Stimulated activated memory B cell treated with anti-CD40 and anti-IgM and Interleukin-4, amounts not matched to agents 10 μg/mL and 1 μg/mL and 100 μg/mL, for 72 hours (primary cell): ENCODE measurements at regions not wholly inside any gene's neighbourhood (a gene's known extent, or its start where the extent isn't known, plus 50 kb on each side); places are given as distances from the start of the nearest gene placed in this dataset.
"Not testable (repeated sequence)": the region's sequence is repeated elsewhere in the genome, so short reads cannot be mapped to it uniquely, and the experiment has no call there.

Experiments
- ATAC-seq: fragments of 150-1000 bp; cut with Tn5 transposase; 2 replicates; pipeline ENCODE4 v1.10.0; 2021
- H3K27ac Mint-ChIP-seq: one replicate; pipeline ENCODE4 v1.8.0; 2022; ENCODE audit warnings: mild to moderate bottlenecking, mixed read lengths
- H3K27me3 Mint-ChIP-seq: one replicate; pipeline ENCODE4 v1.8.0; 2022; ENCODE audit warnings: mixed read lengths
- H3K36me3 Mint-ChIP-seq: one replicate; pipeline ENCODE4 v1.8.0; 2022; ENCODE audit warnings: mixed read lengths
- H3K4me1 Mint-ChIP-seq: one replicate; pipeline ENCODE4 v1.8.0; 2022; ENCODE audit warnings: mixed read lengths
- H3K4me3 Mint-ChIP-seq: one replicate; pipeline ENCODE4 v1.8.0; 2022; ENCODE audit warnings: mild to moderate bottlenecking, moderate library complexity, mixed read lengths
- H3K9me3 Mint-ChIP-seq: one replicate; pipeline ENCODE4 v1.8.0; 2022; ENCODE audit warnings: mixed read lengths

- H3K27ac Mint-ChIP-seq, result no peak overlapping the region
- H3K36me3 Mint-ChIP-seq, result no peaks in the 10 kb centered on the region
- ATAC-seq, result no peak
- no peaks in the 10 kb centered on the region for H3K9me3 Mint-ChIP-seq
- no peak overlapping the region for H3K4me3 Mint-ChIP-seq
- no peaks in the 10 kb centered on the region for H3K27me3 Mint-ChIP-seq
- H3K4me1 Mint-ChIP-seq, result no peaks in the 10 kb centered on the region
These were observed 143.2 kb downstream of the BMP15 start for GRCh38 chrX:51053741-51054140.

- H3K4me3 Mint-ChIP-seq, result no peak overlapping the region
- no peaks in the 10 kb centered on the region for H3K27me3 Mint-ChIP-seq
- H3K9me3 Mint-ChIP-seq, result no peaks in the 10 kb centered on the region
- H3K36me3 Mint-ChIP-seq, result no peaks in the 10 kb centered on the region
- ATAC-seq, result no peak
- H3K27ac Mint-ChIP-seq, result no peak overlapping the region
- H3K4me1 Mint-ChIP-seq, result no peaks in the 10 kb centered on the region
These were observed 187.5 kb downstream of the BMP15 start for GRCh38 chrX:51098046-51098445.

GRCh38 chrX:51119058-51119926, 208.8 kb downstream of the BMP15 start:
- not testable (repeated sequence) for H3K4me3 Mint-ChIP-seq, ATAC-seq, H3K27ac Mint-ChIP-seq, H3K27me3 Mint-ChIP-seq, H3K36me3 Mint-ChIP-seq, H3K4me1 Mint-ChIP-seq, H3K9me3 Mint-ChIP-seq

GRCh38 chrX:51125743-51126142, 206.9 kb upstream of the NUDT10 start:
- not testable (repeated sequence) for H3K9me3 Mint-ChIP-seq, H3K27ac Mint-ChIP-seq, ATAC-seq, H3K4me3 Mint-ChIP-seq, H3K4me1 Mint-ChIP-seq, H3K36me3 Mint-ChIP-seq
- peaks cover 14% of the 10 kb centered on the region for H3K27me3 Mint-ChIP-seq

- no peaks in the 10 kb centered on the region for H3K9me3 Mint-ChIP-seq
- no peak overlapping the region for H3K4me3 Mint-ChIP-seq
- no peaks in the 10 kb centered on the region for H3K36me3 Mint-ChIP-seq
- H3K27ac Mint-ChIP-seq, result no peak overlapping the region
- H3K4me1 Mint-ChIP-seq, result no peaks in the 10 kb centered on the region
- ATAC-seq, result peak; percentile 50
- peaks cover 19% of the 10 kb centered on the region for H3K27me3 Mint-ChIP-seq
These were observed 187.7 kb upstream of the NUDT10 start for GRCh38 chrX:51144828-51145442.

- Mint-ChIP-seq H3K9me3 (no peaks in the 10 kb centered on the region), H3K36me3 (no peaks in the 10 kb centered on the region), H3K27ac (no peak overlapping the region), H3K27me3 (peaks cover 9% of the 10 kb centered on the region), H3K4me3 (no peak overlapping the region), H3K4me1 (no peaks in the 10 kb centered on the region)
- no peak for ATAC-seq
These were observed 183.8 kb upstream of the NUDT10 start for GRCh38 chrX:51148848-51149247.

GRCh38 chrX:51151734-51152133, 180.9 kb upstream of the NUDT10 start:
- no peaks in the 10 kb centered on the region for H3K9me3 Mint-ChIP-seq
- no peaks in the 10 kb centered on the region for H3K4me1 Mint-ChIP-seq
- H3K27me3 Mint-ChIP-seq, result no peaks in the 10 kb centered on the region
- no peak for ATAC-seq
- H3K36me3 Mint-ChIP-seq, result no peaks in the 10 kb centered on the region
- no peak overlapping the region for H3K27ac Mint-ChIP-seq
- no peak overlapping the region for H3K4me3 Mint-ChIP-seq

- no peak for ATAC-seq
- Mint-ChIP-seq H3K4me1 (no peaks in the 10 kb centered on the region), H3K36me3 (no peaks in the 10 kb centered on the region), H3K4me3 (no peak overlapping the region), H3K27me3 (no peaks in the 10 kb centered on the region), H3K9me3 (no peaks in the 10 kb centered on the region), H3K27ac (no peak overlapping the region)
These were observed 177.5 kb upstream of the NUDT10 start for GRCh38 chrX:51155157-51155556.

- no peak for ATAC-seq
- H3K27me3 Mint-ChIP-seq, result no peaks in the 10 kb centered on the region
- no peaks in the 10 kb centered on the region for H3K4me1 Mint-ChIP-seq
- H3K9me3 Mint-ChIP-seq, result no peaks in the 10 kb centered on the region
- H3K27ac Mint-ChIP-seq, result no peak overlapping the region
- no peaks in the 10 kb centered on the region for H3K36me3 Mint-ChIP-seq
- H3K4me3 Mint-ChIP-seq, result no peak overlapping the region
These were observed 177.1 kb upstream of the NUDT10 start for GRCh38 chrX:51155566-51155965.

GRCh38 chrX:51158231-51158630, 174.4 kb upstream of the NUDT10 start:
- no peaks in the 10 kb centered on the region for H3K27me3 Mint-ChIP-seq
- ATAC-seq, result no peak
- H3K9me3 Mint-ChIP-seq, result no peaks in the 10 kb centered on the region
- no peaks in the 10 kb centered on the region for H3K36me3 Mint-ChIP-seq
- no peak overlapping the region for H3K27ac Mint-ChIP-seq
- H3K4me1 Mint-ChIP-seq, result no peaks in the 10 kb centered on the region
- H3K4me3 Mint-ChIP-seq, result no peak overlapping the region

GRCh38 chrX:51159378-51159777, 173.2 kb upstream of the NUDT10 start:
- not testable (repeated sequence) for H3K4me3 Mint-ChIP-seq, H3K27ac Mint-ChIP-seq, H3K4me1 Mint-ChIP-seq, H3K27me3 Mint-ChIP-seq, ATAC-seq, H3K36me3 Mint-ChIP-seq, H3K9me3 Mint-ChIP-seq

- Mint-ChIP-seq H3K9me3 (no peaks in the 10 kb centered on the region), H3K36me3 (no peaks in the 10 kb centered on the region), H3K4me1 (no peaks in the 10 kb centered on the region), H3K27ac (no peak overlapping the region), H3K27me3 (no peaks in the 10 kb centered on the region), H3K4me3 (no peak overlapping the region)
- ATAC-seq, result no peak
These were observed 168.9 kb upstream of the NUDT10 start for GRCh38 chrX:51163730-51164129.

- not testable (repeated sequence) for H3K27me3 Mint-ChIP-seq, H3K36me3 Mint-ChIP-seq, ATAC-seq, H3K4me3 Mint-ChIP-seq, H3K9me3 Mint-ChIP-seq, H3K27ac Mint-ChIP-seq, H3K4me1 Mint-ChIP-seq
These were observed 154.2 kb upstream of the NUDT10 start for GRCh38 chrX:51178356-51178900.

- not testable (repeated sequence) for H3K27ac Mint-ChIP-seq, H3K4me3 Mint-ChIP-seq, H3K4me1 Mint-ChIP-seq, H3K27me3 Mint-ChIP-seq, H3K9me3 Mint-ChIP-seq, ATAC-seq, H3K36me3 Mint-ChIP-seq
These were observed 152.8 kb upstream of the NUDT10 start for GRCh38 chrX:51179805-51180204.

GRCh38 chrX:51182545-51182944, 150.1 kb upstream of the NUDT10 start:
- Mint-ChIP-seq H3K27me3 (no peaks in the 10 kb centered on the region), H3K4me3 (no peak overlapping the region), H3K27ac (no peak overlapping the region), H3K4me1 (no peaks in the 10 kb centered on the region), H3K36me3 (no peaks in the 10 kb centered on the region), H3K9me3 (no peaks in the 10 kb centered on the region)
- no peak for ATAC-seq

- no peak for ATAC-seq
- Mint-ChIP-seq H3K36me3 (peaks cover 25% of the 10 kb centered on the region), H3K27me3 (no peaks in the 10 kb centered on the region), H3K4me3 (no peak overlapping the region), H3K4me1 (no peaks in the 10 kb centered on the region), H3K27ac (no peak overlapping the region), H3K9me3 (peaks cover 12% of the 10 kb centered on the region)
These were observed 140.5 kb upstream of the NUDT10 start for GRCh38 chrX:51192104-51192503.
